Ovary (tissue), 3 donors: ENCODE measurements at regions not wholly inside any gene's neighbourhood (a gene's known extent, or its start where the extent isn't known, plus 50 kb on each side); places are given as distances from the start of the nearest gene placed in this dataset.

Source experiments
- EP300 ChIP-seq: sonication (generic); formaldehyde crosslinking; IDR thresholded peaks from one replicate; pipeline ENCODE4 v1.6.1; 2017; ENCODE audit warnings: antibody characterized with exemption
- POLR2A ChIP-seq: fragments of 450-650 bp; IDR thresholded peaks from one replicate; pipeline ENCODE4 v1.6.1; 2017; ENCODE audit warnings: antibody characterized with exemption, mild to moderate bottlenecking, moderate library complexity
- TF ChIP-seq, protein P1 (sequence below), 3 donors: fragments of 450-650 bp in 2 of 3; fragments of 200-600 bp in 1 of 3; IDR thresholded peaks; one replicate each; pipeline versions ENCODE4 v1.5.1 to v1.8.0; 2016 to 2022; ENCODE audit warnings: antibody characterized with exemption in 3 of 3, mild to moderate bottlenecking in 1 of 3
- donor health status: DM: no; HTN: no; CAD: no.

DNA sequence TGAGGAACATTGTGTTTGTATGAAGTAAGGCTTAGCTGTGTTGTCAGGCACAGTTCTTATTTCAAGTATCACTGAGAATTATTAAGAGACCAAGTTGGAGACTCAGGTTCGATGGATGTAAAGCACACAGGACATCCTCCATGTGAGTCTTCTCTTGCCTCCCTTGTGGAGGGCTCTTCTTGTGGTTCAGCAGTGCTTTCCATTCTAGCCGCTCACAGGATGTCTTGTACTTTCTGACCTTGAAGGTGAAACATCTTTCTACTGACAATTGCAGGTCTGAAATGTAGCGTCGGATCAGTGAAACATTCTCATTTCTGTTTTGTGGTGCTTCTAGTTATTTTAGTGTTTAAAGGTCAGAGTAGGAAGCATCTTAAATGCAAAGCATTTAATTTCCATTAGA, 154.6 kb downstream of the HIPK3 start:
- TF ChIP-seq, protein P1, sequence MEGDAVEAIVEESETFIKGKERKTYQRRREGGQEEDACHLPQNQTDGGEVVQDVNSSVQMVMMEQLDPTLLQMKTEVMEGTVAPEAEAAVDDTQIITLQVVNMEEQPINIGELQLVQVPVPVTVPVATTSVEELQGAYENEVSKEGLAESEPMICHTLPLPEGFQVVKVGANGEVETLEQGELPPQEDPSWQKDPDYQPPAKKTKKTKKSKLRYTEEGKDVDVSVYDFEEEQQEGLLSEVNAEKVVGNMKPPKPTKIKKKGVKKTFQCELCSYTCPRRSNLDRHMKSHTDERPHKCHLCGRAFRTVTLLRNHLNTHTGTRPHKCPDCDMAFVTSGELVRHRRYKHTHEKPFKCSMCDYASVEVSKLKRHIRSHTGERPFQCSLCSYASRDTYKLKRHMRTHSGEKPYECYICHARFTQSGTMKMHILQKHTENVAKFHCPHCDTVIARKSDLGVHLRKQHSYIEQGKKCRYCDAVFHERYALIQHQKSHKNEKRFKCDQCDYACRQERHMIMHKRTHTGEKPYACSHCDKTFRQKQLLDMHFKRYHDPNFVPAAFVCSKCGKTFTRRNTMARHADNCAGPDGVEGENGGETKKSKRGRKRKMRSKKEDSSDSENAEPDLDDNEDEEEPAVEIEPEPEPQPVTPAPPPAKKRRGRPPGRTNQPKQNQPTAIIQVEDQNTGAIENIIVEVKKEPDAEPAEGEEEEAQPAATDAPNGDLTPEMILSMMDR (IDR thresholded peaks at IDR 0.05), result no peak
- TF ChIP-seq EP300 (no peak), POLR2A (no peak)
